B cell (primary cell): ENCODE measurements at regions not wholly inside any gene's neighbourhood (a gene's known extent, or its start where the extent isn't known, plus 50 kb on each side); places are given as distances from the start of the nearest gene placed in this dataset.

Experiments
- ATAC-seq: fragments of 200-7000 bp; cut with Tn5 transposase; one replicate; pipeline ENCODE4 v1.10.0; 2021; ENCODE audit warnings: low read depth, mild to moderate bottlenecking, moderate number of reproducible peaks, moderate library complexity
- CTCF ChIA-PET: fragments of 350-600 bp; sonication (Branson Sonifier 250); formaldehyde crosslinking; loops from one replicate; lab custom pipeline; 2021; ENCODE audit warnings: antibody characterized with exemption, inconsistent platforms; lab: Charles Lee
- POLR2A ChIA-PET: fragments of 350-600 bp; sonication (Branson Sonifier 250); formaldehyde crosslinking; loops from one replicate; lab custom pipeline; 2021; ENCODE audit warnings: antibody characterized with exemption; lab: Charles Lee
- DNase-seq: peaks from one replicate; pipeline ENCODE4 v3.0.0; 2013
- H2AFZ ChIP-seq: 2 replicates; pipeline ENCODE4 v1.6.1; 2012; ENCODE audit warnings: mild to moderate bottlenecking, low read depth, low read length; ENCODE audit not compliant: insufficient read depth, poor library complexity, severe bottlenecking
- H3K27ac ChIP-seq, 2 donors: 1 replicate in 1 of 2; 2 replicates in 1 of 2; pipeline ENCODE4 v1.5.1; 2012 to 2013; ENCODE audit warnings: low read length in 2 of 2, mild to moderate bottlenecking in 2 of 2, moderate library complexity in 1 of 2
- H3K27me3 ChIP-seq, 4 experiments: fragments of 200-600 bp in 1 of 4; sonication (generic) in 1 of 4; replicated peaks in 1 of 4; 1 replicate in 2 of 4; 2 replicates in 2 of 4; pipeline versions ENCODE4 v1.6.1 to v1.7.0; 2013 to 2016; ENCODE audit warnings: low read length in 3 of 4, mild to moderate bottlenecking in 2 of 4, mixed read lengths in 1 of 4, moderate library complexity in 1 of 4; ENCODE audit not compliant: insufficient read depth in 4 of 4, control insufficient read depth in 3 of 4; ENCODE audit errors: control extremely low read depth in 1 of 4
- H3K36me3 ChIP-seq, 2 experiments: replicated peaks in 1 of 2; 1 replicate in 1 of 2; 2 replicates in 1 of 2; pipeline versions ENCODE4 v1.6.1 to v1.7.1; 2013; ENCODE audit warnings: low read length in 1 of 2; ENCODE audit not compliant: insufficient read depth in 2 of 2, control insufficient read depth in 1 of 2; ENCODE audit errors: control extremely low read depth in 1 of 2, extremely low read depth in 1 of 2
- H3K4me1 ChIP-seq, 2 donors: fragments of 200-600 bp in 1 of 2; sonication (generic) in 1 of 2; 1 replicate in 1 of 2; 2 replicates in 1 of 2; pipeline versions ENCODE4 v1.5.1 to v1.6.1; 2013 to 2017; ENCODE audit warnings: low read length in 2 of 2; ENCODE audit not compliant: control insufficient read depth in 2 of 2, insufficient read depth in 2 of 2
- H3K4me2 ChIP-seq: replicated peaks from 2 replicates; pipeline ENCODE3; 2012; ENCODE audit warnings: mild to moderate bottlenecking, low read depth, low read length; ENCODE audit not compliant: poor library complexity, severe bottlenecking
- H3K4me3 ChIP-seq, 5 experiments: fragments of 200-600 bp in 1 of 5; sonication (generic) in 1 of 5; 1 replicate in 3 of 5; 2 replicates in 2 of 5; pipeline versions ENCODE4 v1.5.1 to v1.7.0; 2011 to 2016; ENCODE audit warnings: low read length in 4 of 5, mild to moderate bottlenecking in 4 of 5, low read depth in 2 of 5, control low read depth in 1 of 5, moderate library complexity in 1 of 5; ENCODE audit not compliant: insufficient read depth in 1 of 5; ENCODE audit errors: control extremely low read depth in 1 of 5, extremely low read depth in 1 of 5
- H3K79me2 ChIP-seq: fragments of 200-600 bp; sonication (generic); one replicate; pipeline ENCODE4 v1.6.0; 2016; ENCODE audit warnings: low read length; ENCODE audit not compliant: control insufficient read depth, insufficient read depth
- H3K9ac ChIP-seq: fragments of 200-600 bp; sonication (generic); 2 replicates; pipeline ENCODE4 v1.6.1; 2017; ENCODE audit warnings: mild to moderate bottlenecking, low read length, moderate library complexity
- H3K9me3 ChIP-seq, 3 donors: one replicate each; pipeline versions ENCODE4 v1.6.1 to v1.7.1; 2013; ENCODE audit warnings: low read length in 2 of 3; ENCODE audit not compliant: control insufficient read depth in 2 of 3, insufficient read depth in 1 of 3; ENCODE audit errors: control extremely low read depth in 1 of 3
- H4K20me1 ChIP-seq: 2 replicates; pipeline ENCODE4 v1.6.0; 2012; ENCODE audit warnings: mild to moderate bottlenecking, low read length; ENCODE audit not compliant: insufficient read depth, control insufficient read depth, poor library complexity, severe bottlenecking
- H3K27ac Mint-ChIP-seq: one replicate; pipeline ENCODE4 v1.8.0; 2021; ENCODE audit warnings: mixed read lengths
- H3K27me3 Mint-ChIP-seq: one replicate; pipeline ENCODE4 v1.8.0; 2021; ENCODE audit warnings: mixed read lengths
- H3K4me1 Mint-ChIP-seq: one replicate; pipeline ENCODE4 v1.8.0; 2021; ENCODE audit warnings: mixed read lengths
- H3K4me3 Mint-ChIP-seq: one replicate; pipeline ENCODE4 v1.8.0; 2021; ENCODE audit warnings: mixed read lengths
- H3K9me3 Mint-ChIP-seq: one replicate; pipeline ENCODE4 v1.8.0; 2022; ENCODE audit warnings: mixed read lengths; ENCODE audit not compliant: insufficient read depth
- CTCF ChIP-seq: fragments of 200-600 bp; IDR thresholded peaks from one replicate; pipeline ENCODE4 v1.8.0; 2022; ENCODE audit warnings: antibody characterized with exemption, mild to moderate bottlenecking
- EZH2 ChIP-seq: IDR thresholded peaks from 2 replicates; pipeline ENCODE4 v1.6.1; 2012; ENCODE audit warnings: borderline replicate concordance, low read depth, mild to moderate bottlenecking, moderate library complexity, low read length; ENCODE audit not compliant: insufficient read depth, poor library complexity, severe bottlenecking
- WGBS: methylation state at CpG from one replicate; pipeline ENCODE4 v1.1.5; 2013; ENCODE audit warnings: missing lambda C conversion rate; ENCODE audit not compliant: insufficient coverage; 5-methylcytosine and 5-hydroxymethylcytosine counted together
- intact Hi-C: fragments of 100-400 bp; cut with micrococcal nuclease; formaldehyde crosslinking; loops from one replicate; pipeline ENCODE4 v1.10.0; 2022

GRCh38 chr12:46919666-46920400 is 94.0 kb upstream of the SLC38A4 start:
- H3K27ac ChIP-seq, result no peak overlapping the region
- peaks cover 0 to 7% of the 10 kb centered on the region in 2 donors for H3K4me1 ChIP-seq
- ChIA-PET POLR2A (no interaction called here), CTCF (interaction anchor here (0.6 kb wide), 1 partner anchor 499 kb away, joined by 3 read pairs; no protein-coding TSS in a partner anchor)
- H3K4me1 Mint-ChIP-seq, result peaks cover 4% of the 10 kb centered on the region
- H3K36me3 ChIP-seq, result no peaks in the 10 kb centered on the region
- no peak overlapping the region for H3K27ac Mint-ChIP-seq
- H4K20me1 ChIP-seq, result no peaks in the 10 kb centered on the region
- DNase-seq (no peak), ATAC-seq (no peak)
- H3K27me3 ChIP-seq, result no peaks in the 10 kb centered on the region
- H3K4me2 ChIP-seq, result no peak overlapping the region
- TF ChIP-seq CTCF (no peak), EZH2 (no peak)
- no peaks in the 10 kb centered on the region for H3K9me3 ChIP-seq
- H3K27me3 Mint-ChIP-seq, result no peaks in the 10 kb centered on the region
- no peak overlapping the region for H3K4me3 Mint-ChIP-seq
- intact Hi-C loops, result no loop called here
- no peaks in the 10 kb centered on the region for H3K79me2 ChIP-seq
- H3K9ac ChIP-seq, result no peak overlapping the region
- WGBS, result 85% methylated on average over 5 of the region's 9 CpGs
- H3K9me3 Mint-ChIP-seq, result no peaks in the 10 kb centered on the region
- no peak overlapping the region for H3K4me3 ChIP-seq
- no peak overlapping the region for H2AFZ ChIP-seq

- WGBS, result no CpG with 5 or more reads among the region's 1 CpG
- ChIA-PET CTCF (no interaction called here), POLR2A (no interaction called here)
- intact Hi-C loops, result no loop called here
- H3K4me1 ChIP-seq, result peaks cover 0 to 7% of the 10 kb centered on the region in 2 donors
- no peak for ATAC-seq
- Mint-ChIP-seq H3K4me1 (peaks cover 4% of the 10 kb centered on the region), H3K27me3 (peaks cover under 1% of the 10 kb centered on the region), H3K4me3 (no peak overlapping the region), H3K27ac (no peak overlapping the region), H3K9me3 (no peaks in the 10 kb centered on the region)
- H2AFZ ChIP-seq, result no peak overlapping the region
- H3K4me2 ChIP-seq, result no peak overlapping the region
- no peak overlapping the region for H3K4me3 ChIP-seq
- H3K27me3 ChIP-seq, result no peaks in the 10 kb centered on the region
- H3K27ac ChIP-seq, result no peak overlapping the region
- no peak for TF ChIP-seq CTCF
- TF ChIP-seq EZH2, result no peak
- no peaks in the 10 kb centered on the region for H3K79me2 ChIP-seq
- no peak overlapping the region for H3K9ac ChIP-seq
- no peaks in the 10 kb centered on the region for H3K9me3 ChIP-seq
- H4K20me1 ChIP-seq, result no peaks in the 10 kb centered on the region
- DNase-seq, result peak; percentile 32
- H3K36me3 ChIP-seq, result no peaks in the 10 kb centered on the region
Observed at GRCh38 chr12:46920499-46920898, 94.7 kb upstream of the SLC38A4 start.
